GM18868 (cell line): ENCODE measurements at regions not wholly inside any gene's neighbourhood (a gene's known extent, or its start where the extent isn't known, plus 50 kb on each side); places are given as distances from the start of the nearest gene placed in this dataset.
"Not testable (repeated sequence)": the region's sequence is repeated elsewhere in the genome, so short reads cannot be mapped to it uniquely, and the experiment has no call there.

ENCODE experiments used
- ATAC-seq: cut with Tn5 transposase; IDR thresholded peaks from one replicate; pipeline ENCODE4 v1.9.1; 2021; ENCODE audit warnings: mild to moderate bottlenecking, moderate library complexity; ENCODE audit not compliant: unreplicated experiment

DNA sequence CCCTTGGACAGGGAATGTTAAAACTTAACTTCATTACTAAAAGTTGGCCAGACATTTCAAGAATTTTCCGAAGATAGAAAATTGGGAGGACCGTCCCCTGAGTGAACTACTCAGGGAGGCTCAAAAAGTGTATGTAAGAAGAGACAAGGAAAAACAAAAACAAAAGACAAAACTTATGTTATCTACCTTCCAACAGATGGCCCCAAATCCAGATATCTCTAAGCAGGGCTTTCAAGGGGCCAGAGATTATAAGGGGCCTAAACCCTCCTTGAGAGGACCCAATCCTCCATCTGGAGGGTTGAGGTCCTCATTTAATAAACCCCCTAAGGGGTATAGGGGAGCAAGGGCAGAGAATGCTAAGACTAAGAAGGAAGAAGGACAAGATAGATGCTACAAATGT lies 203.6 kb downstream of the SH2D4B start:
- no peak for ATAC-seq

DNA sequence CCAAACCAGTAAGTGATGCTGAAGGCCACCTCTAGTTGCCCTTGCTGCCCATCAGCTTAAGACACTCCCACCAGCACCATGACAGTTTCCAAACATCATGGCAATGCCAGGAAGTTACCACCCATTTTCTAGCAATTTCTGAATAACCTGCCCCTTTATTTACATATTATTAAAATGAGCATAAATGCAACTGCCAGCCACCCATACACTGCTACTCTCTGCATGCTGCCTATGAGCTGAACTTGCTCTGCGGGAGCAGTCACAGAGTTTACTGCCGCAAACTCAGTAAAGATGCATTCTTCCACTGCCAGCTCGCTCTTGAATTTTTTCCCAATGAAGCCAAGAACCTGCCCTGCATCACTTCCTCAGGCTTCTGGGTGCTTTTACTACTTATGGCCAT lies 212.6 kb downstream of the SH2D4B start:
- ATAC-seq, result no peak

DNA sequence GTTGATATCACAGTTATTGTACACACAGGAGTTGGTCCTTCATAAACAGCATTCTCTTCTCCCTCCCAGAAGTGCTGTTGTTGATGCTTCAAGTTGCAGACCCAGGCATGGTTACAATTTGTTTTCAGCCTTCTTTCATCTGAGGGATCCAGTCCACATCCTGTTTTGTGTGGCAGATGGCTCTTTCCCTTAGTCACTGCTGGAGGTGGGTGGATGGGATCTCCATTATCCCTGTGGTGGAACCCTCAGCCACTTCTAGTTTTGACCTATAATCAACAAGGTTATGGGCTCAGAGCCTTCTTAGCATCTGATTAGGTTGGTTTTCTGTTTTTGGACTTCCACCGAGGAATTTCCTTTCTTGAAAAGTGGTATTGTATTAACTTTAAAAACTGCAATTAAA lies 214.2 kb downstream of the SH2D4B start:
- ATAC-seq, result no peak

DNA sequence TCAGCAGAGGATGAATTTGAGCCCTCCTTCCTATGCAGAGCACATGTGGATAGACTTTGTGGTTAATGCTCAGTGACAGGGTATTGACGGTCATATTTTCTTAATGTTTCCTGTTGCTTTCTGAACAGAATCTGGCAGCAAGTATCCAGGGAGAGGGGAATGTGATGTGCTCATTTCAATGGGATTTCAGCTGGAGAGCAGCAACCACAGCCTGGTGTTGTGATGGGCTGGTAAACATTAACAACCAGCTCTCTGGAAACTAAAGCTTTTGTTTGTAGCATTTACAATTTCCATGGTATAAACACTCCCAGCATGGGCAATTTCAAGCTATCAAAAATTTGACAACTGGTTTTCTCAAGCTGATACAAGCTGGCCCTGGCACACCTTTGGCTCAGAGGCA lies 215.9 kb downstream of the SH2D4B start:
- no peak for ATAC-seq

DNA sequence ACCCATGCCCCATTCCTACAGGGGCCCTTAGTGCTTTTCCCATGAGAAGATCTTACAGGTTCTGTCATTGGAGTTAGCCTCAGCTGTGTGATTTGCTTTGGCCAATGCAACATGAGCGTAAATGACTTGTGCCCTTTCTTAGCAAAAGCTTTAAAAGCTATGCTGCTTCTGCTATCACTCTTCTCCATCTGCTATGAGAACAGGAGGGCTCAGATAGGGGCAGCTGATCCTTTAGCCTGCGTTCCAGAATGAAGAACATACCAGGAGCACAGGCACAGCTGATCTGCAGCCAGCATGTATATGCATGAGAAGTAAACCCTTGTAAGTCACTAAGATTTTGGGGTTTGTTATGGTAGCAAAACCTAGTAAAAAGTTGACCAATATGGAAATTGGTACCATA lies 218.2 kb downstream of the SH2D4B start:
- ATAC-seq, result no peak

GRCh38 chr10:80759693-80760092 lies 222.0 kb downstream of the SH2D4B start:
- ATAC-seq, result no peak

DNA sequence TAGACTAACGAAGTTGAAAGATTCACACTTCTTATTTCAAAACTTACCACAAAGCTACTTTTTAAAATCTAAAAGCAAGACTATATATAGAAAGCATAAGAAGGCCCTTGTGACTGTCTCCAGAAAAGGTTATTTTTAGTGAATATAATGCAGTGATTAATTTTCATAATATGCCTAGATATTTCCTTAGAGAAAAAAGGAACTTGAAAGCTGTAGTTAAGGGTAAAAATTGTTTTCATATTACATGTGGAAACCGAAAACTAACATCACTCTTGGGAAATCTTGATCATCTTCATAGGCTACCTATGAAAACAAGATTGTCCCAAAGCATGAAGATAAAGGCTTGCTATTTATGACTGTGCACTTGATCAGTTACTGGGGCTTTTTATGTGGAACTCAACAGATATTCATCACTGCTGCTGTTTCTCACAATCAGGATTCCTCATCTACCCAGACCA lies 223.2 kb downstream of the SH2D4B start:
- ATAC-seq, result peak; percentile 84

GRCh38 chr10:80767963-80768362 lies 230.3 kb downstream of the SH2D4B start:
- no peak for ATAC-seq

DNA sequence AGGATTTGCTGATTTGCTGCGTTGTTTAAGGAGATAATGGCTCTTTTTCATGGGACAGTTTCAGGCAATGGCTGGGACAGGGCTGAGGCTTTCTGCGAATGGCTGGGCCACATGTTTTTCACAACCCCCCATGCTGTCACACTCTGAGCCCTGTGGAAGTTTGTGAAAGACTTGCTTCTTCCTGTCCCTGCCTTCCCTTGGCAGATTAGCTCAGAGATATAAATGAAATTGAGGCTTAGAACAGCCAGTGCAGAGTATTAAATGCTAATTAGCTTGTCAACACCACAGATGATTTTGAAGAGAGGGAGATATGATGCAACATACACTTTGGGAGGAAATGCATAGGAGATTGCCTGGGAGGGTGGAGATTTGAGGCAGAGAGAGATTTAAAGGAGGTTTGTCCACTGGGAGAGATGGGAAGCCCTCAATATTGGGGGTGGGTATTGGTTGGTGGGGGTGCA lies 232.0 kb downstream of the SH2D4B start:
- ATAC-seq, result no peak

DNA sequence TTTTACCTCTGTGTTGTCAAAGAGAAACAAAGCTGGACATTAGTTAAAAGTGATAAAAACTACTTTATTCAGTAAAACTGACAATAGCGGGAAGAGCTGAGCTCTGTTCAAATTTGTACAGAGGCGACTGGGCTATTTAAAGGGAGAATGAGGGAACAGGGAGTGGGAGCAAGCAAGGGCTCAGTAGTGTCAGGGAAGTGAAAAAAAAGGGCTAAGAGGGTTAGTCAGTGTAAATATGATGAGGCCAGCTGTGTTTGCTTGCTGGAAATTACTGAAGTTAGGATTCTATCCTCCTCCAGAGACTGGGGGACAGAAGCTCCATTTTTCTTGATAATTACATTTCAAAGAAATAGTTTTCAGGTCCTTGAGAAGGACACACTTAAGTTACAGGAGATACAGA lies 232.5 kb downstream of the SH2D4B start:
- no peak for ATAC-seq

DNA sequence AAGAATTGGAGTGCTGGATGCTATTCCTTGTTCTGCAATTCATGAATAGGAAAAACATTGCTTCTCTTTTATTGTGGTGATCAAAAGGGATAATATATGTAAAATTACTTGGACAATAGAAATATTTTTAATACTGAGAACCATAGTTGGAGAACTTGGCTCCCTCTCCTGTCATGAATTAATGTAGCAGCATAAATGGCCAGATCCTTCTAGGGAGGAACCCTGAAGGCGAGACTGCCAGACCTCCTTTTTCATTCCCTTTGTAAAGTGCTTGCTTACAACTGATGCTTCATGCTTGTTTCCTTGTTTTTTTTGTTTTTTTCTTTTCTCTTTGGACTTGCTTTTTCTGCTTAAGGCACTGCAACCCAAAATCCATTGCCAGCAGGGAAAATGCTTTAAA lies 233.6 kb downstream of the SH2D4B start:
- ATAC-seq, result no peak

GRCh38 chr10:80771902-80772555 lies 234.3 kb downstream of the SH2D4B start:
- no peak for ATAC-seq

DNA sequence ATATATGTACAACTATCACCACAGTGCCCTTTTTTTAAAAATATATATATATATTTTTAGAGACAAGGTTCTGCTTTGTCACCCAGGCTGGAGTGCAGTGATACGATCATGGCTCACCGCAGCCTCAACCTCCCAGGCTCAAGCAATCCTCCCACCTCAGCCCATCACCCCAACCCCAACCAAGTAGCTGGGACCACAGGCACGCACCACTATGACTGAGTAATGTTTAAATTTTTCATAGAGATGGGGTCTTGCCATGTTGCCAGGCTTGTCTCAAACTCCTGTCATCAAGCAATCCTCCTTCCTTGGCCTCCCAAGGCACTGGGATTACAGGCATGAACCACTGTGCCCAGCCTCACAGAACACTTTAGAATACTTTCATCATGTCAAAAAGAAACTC lies 234.9 kb downstream of the SH2D4B start:
- ATAC-seq, result no peak

- no peak for ATAC-seq
Observed at GRCh38 chr10:80784695-80785094, 247.0 kb downstream of the SH2D4B start.

GRCh38 chr10:80786322-80786721 lies 248.6 kb downstream of the SH2D4B start:
- ATAC-seq, result no peak

DNA sequence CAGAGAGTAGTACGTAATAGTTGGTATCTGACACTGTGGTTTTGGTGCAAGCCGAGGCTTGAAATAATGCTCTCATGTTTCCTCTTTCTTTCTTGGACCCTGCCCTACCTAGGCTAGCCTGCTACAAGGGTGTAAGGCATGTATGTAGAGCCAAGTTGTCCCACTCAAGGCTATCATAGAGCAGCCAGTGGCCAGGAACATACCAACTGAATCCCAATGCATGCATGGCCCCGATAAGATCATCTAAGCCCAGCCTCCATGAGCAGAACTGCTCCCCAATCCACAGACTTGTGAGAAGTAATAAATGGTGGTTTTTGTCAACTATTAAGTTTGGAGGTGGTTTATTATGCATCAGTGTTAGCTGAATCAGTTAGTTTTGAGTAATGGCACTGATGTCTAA lies 250.2 kb downstream of the SH2D4B start:
- ATAC-seq, result no peak

- no peak for ATAC-seq
Observed at GRCh38 chr10:80794994-80795393, 257.3 kb downstream of the SH2D4B start.

DNA sequence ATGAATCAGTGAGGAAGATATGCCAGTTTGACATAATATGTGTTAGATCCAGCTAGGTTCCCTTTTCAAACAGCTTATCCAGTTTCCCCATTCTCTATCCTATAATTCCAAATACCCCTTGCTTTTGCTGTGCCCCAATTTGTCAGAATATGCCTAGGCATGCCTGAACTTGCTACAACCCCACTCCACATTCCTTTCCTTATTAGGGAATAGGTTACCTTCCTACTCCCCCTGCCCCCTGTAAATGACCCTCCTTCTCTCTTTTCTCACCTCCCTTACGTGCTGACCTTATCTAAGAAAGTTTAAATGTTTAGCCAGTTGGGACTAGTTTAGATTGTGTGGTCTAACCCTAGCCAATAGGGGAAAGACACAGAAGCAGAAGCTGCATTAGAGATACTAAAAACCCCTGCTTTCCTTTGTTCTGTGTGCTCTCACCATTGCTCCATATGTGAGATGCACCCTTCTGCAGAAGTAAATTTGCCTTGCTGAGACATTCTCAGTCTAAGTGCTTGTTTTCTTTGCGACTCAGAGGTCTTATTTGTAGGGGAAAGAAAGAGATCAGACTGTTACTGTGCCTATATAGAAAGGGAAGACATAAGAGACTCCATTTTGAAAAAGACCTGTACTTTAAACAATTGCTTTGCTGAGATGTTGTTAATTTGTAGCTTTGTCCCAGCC lies 267.8 kb downstream of the SH2D4B start:
- no peak for ATAC-seq

DNA sequence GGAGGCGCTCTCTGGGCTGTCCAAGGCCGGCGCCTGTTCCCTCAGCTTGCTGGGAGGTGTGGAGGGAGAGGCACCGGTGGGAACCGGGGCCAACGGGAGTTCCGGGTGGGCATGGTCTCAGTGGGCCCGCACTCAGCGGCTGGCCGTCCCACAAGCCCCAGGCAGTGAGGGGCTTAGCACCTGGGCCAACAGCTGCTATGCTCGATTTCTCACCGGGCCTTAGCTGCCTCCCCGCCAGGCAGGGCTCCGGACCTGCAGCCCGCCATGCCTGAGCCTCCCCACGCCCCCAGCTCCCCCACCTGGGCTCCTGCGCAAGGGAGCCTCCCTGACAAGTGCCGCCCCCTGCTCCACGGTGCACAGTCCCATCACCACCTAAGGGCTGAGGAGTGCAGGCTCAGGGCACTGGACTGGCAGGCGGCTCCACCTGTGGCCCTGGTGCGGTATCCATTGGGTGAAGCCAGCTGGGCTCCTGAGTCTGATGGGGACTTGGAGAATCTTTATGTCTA lies 276.5 kb downstream of the SH2D4B start:
- no peak for ATAC-seq

- no peak for ATAC-seq
Observed at GRCh38 chr10:80829151-80829550, 291.4 kb downstream of the SH2D4B start.

GRCh38 chr10:80829562-80829961 lies 291.9 kb downstream of the SH2D4B start:
- no peak for ATAC-seq

- ATAC-seq, result not testable (repeated sequence)
Observed at GRCh38 chr10:80832693-80833092, 295.0 kb downstream of the SH2D4B start.
